SK-N-SH (cell line): ENCODE measurements at regions not wholly inside any gene's neighbourhood (a gene's known extent, or its start where the extent isn't known, plus 50 kb on each side); places are given as distances from the start of the nearest gene placed in this dataset.

ENCODE experiments used
- CTCF ChIA-PET: fragments of 300-600, 350-600 bp; formaldehyde crosslinking; extraction: SDS; loops from one replicate; lab custom pipeline; 2021; lab: Yijun Ruan, JAX
- POLR2A ChIA-PET: fragments of 350-600 bp; sonication (Branson Sonifier 250); formaldehyde crosslinking; extraction: SDS; loops from one replicate; lab custom pipeline; 2020; ENCODE audit warnings: antibody characterized with exemption, inconsistent platforms; lab: Yijun Ruan, JAX
- DNase-seq: peaks from one replicate; pipeline ENCODE4 v3.0.0; 2012
- H2AFZ ChIP-seq: fragments of 200-600 bp; sonication (generic); 2 replicates; pipeline ENCODE4 v1.8.1; 2016; ENCODE audit warnings: antibody characterized with exemption, mild to moderate bottlenecking, low read depth
- H3F3A ChIP-seq: fragments of 200-600 bp; sonication (generic); replicated peaks from 2 replicates; pipeline ENCODE3; 2016; ENCODE audit warnings: antibody characterized with exemption, mild to moderate bottlenecking; ENCODE audit not compliant: insufficient read depth
- H3K27ac ChIP-seq, 2 experiments: fragments of 200-500 bp in 1 of 2; fragments of 200-600 bp in 1 of 2; sonication (Bioruptor generic) in 1 of 2; sonication (generic), shearing (Covaris generic) in 1 of 2; 2 replicates each; pipeline versions ENCODE4 v1.5.1 to v1.6.1; 2014 to 2016; ENCODE audit warnings: low read depth in 2 of 2, inconsistent platforms in 1 of 2, low read length in 1 of 2, mild to moderate bottlenecking in 1 of 2, mixed read lengths in 1 of 2
- H3K27me3 ChIP-seq: fragments of 200-600 bp; sonication (generic), shearing (Covaris generic); 2 replicates; pipeline ENCODE4 v1.6.1; 2016; ENCODE audit warnings: mixed run types; ENCODE audit not compliant: insufficient read depth
- H3K36me3 ChIP-seq, 2 experiments: fragments of 200-500 bp in 1 of 2; fragments of 200-600 bp in 1 of 2; sonication (Bioruptor generic) in 1 of 2; sonication (generic) in 1 of 2; replicated peaks in 1 of 2; 2 replicates each; pipeline versions ENCODE3 to v1.5.1; 2014 to 2016; ENCODE audit warnings: low read length in 1 of 2, mild to moderate bottlenecking in 1 of 2; ENCODE audit not compliant: insufficient read depth in 2 of 2, control insufficient read depth in 1 of 2
- H3K4me1 ChIP-seq, 2 experiments: fragments of 200-500 bp in 1 of 2; fragments of 200-600 bp in 1 of 2; sonication (Bioruptor generic) in 1 of 2; sonication (generic), shearing (Covaris generic) in 1 of 2; 2 replicates each; pipeline versions ENCODE4 v1.5.1 to v1.6.1; 2014 to 2016; ENCODE audit warnings: low read depth in 1 of 2, low read length in 1 of 2, mixed run types in 1 of 2; ENCODE audit not compliant: insufficient read depth in 2 of 2, control insufficient read depth in 1 of 2
- H3K4me2 ChIP-seq: fragments of 200-600 bp; sonication (generic), shearing (Covaris generic); 2 replicates; pipeline ENCODE4 v1.6.1; 2017; ENCODE audit warnings: mixed run types
- H3K4me3 ChIP-seq, 2 experiments: fragments of 200-500 bp in 1 of 2; fragments of 200-600 bp in 1 of 2; sonication (Bioruptor generic) in 1 of 2; sonication (generic), shearing (Covaris generic) in 1 of 2; 2 replicates each; pipeline versions ENCODE4 v1.5.1 to v1.8.1; 2014 to 2016; ENCODE audit warnings: low read depth in 2 of 2, inconsistent platforms in 1 of 2, low read length in 1 of 2, mild to moderate bottlenecking in 1 of 2, mixed read lengths in 1 of 2, moderate library complexity in 1 of 2
- H3K79me2 ChIP-seq: fragments of 200-600 bp; sonication (generic); 2 replicates; pipeline ENCODE4 v1.8.1; 2017; ENCODE audit warnings: mild to moderate bottlenecking; ENCODE audit not compliant: insufficient read depth
- H3K9ac ChIP-seq: fragments of 200-600 bp; sonication (generic); 2 replicates; pipeline ENCODE4 v1.6.1; 2017; ENCODE audit warnings: mixed run types
- H3K9me2 ChIP-seq: fragments of 200-600 bp; sonication (generic); 2 replicates; pipeline ENCODE4 v1.6.1; 2017; ENCODE audit warnings: mixed run types
- H3K9me3 ChIP-seq: fragments of 200-600 bp; sonication (generic); 2 replicates; pipeline ENCODE4 v1.6.1; 2017; ENCODE audit warnings: mixed run types, mild to moderate bottlenecking, moderate library complexity
- H4K20me1 ChIP-seq: fragments of 200-600 bp; sonication (generic); 2 replicates; pipeline ENCODE4 v1.6.1; 2017; ENCODE audit warnings: mild to moderate bottlenecking, mixed run types; ENCODE audit not compliant: insufficient read depth
- CHD2 ChIP-seq: fragments of 150-350 bp; IDR thresholded peaks from 2 replicates; pipeline ENCODE4 v1.6.1; 2018; ENCODE audit warnings: low read length; ENCODE audit not compliant: partially characterized antibody
- EP300 ChIP-seq, 2 experiments: IDR thresholded peaks; 2 replicates each; pipeline versions ENCODE4 v1.4.0 to v1.6.1; 2012; ENCODE audit warnings: borderline replicate concordance in 1 of 2, low read depth in 1 of 2, low read length in 1 of 2
- FOSL2 ChIP-seq: IDR thresholded peaks from 2 replicates; pipeline ENCODE4 v1.4.0; 2012; ENCODE audit warnings: low read depth, mild to moderate bottlenecking, moderate library complexity, borderline replicate concordance
- FOXJ3 ChIP-seq: sonication (generic); formaldehyde crosslinking; IDR thresholded peaks from 2 replicates; pipeline ENCODE4 v1.5.1; 2020; ENCODE audit warnings: mild to moderate bottlenecking, missing genetic modification reagents
- FOXM1 ChIP-seq: IDR thresholded peaks from 2 replicates; pipeline ENCODE4 v1.4.0; 2012; ENCODE audit warnings: low read depth, mild to moderate bottlenecking
- GABPA ChIP-seq: IDR thresholded peaks from 2 replicates; pipeline ENCODE4 v1.4.0; 2012; ENCODE audit warnings: low read depth, mild to moderate bottlenecking
- GATA2 ChIP-seq: sonication (generic); formaldehyde crosslinking; IDR thresholded peaks from 2 replicates; pipeline ENCODE4 v1.5.0; 2020; ENCODE audit warnings: mild to moderate bottlenecking, missing genetic modification reagents
- MAX ChIP-seq: IDR thresholded peaks from 2 replicates; pipeline ENCODE4 v1.4.0; 2012; ENCODE audit warnings: low read depth
- MEF2A ChIP-seq: IDR thresholded peaks from 2 replicates; pipeline ENCODE4 v1.4.0; 2012; ENCODE audit warnings: low read depth, borderline replicate concordance
- NRF1 ChIP-seq: IDR thresholded peaks from 2 replicates; pipeline ENCODE4 v1.6.1; 2012; ENCODE audit warnings: low read depth, mild to moderate bottlenecking, low read length
- POLR2AphosphoS5 ChIP-seq: IDR thresholded peaks from 2 replicates; pipeline ENCODE4 v1.6.1; 2012; ENCODE audit warnings: low read depth, low read length
- RAD21 ChIP-seq: IDR thresholded peaks from 2 replicates; pipeline ENCODE4 v1.6.1; 2012; ENCODE audit warnings: mild to moderate bottlenecking, low read length
- RCOR1 ChIP-seq: fragments of 150-350 bp; IDR thresholded peaks from 2 replicates; pipeline ENCODE4 v1.6.1; 2017; ENCODE audit warnings: antibody characterized with exemption, low read length
- REST ChIP-seq: IDR thresholded peaks from 2 replicates; pipeline ENCODE4 v1.6.1; 2012; ENCODE audit warnings: mild to moderate bottlenecking, low read depth, low read length, moderate library complexity
- RXRA ChIP-seq: IDR thresholded peaks from 2 replicates; pipeline ENCODE4 v1.4.0; 2012; ENCODE audit warnings: low read depth, mild to moderate bottlenecking, borderline replicate concordance
- SMC3 ChIP-seq: IDR thresholded peaks from 2 replicates; pipeline ENCODE4 v1.6.1; 2012; ENCODE audit warnings: low read depth, low read length, improper control_type of control experiment
- TAF1 ChIP-seq: IDR thresholded peaks from 2 replicates; pipeline ENCODE4 v1.6.1; 2012; ENCODE audit warnings: low read depth, mild to moderate bottlenecking, low read length, moderate library complexity, borderline replicate concordance
- USF1 ChIP-seq: IDR thresholded peaks from 2 replicates; pipeline ENCODE4 v1.4.0; 2012; ENCODE audit warnings: low read depth, borderline replicate concordance
- USF2 ChIP-seq: fragments of 150-350 bp; IDR thresholded peaks from 2 replicates; pipeline ENCODE4 v1.6.1; 2017; ENCODE audit warnings: antibody characterized with exemption, low read length, low read depth, borderline replicate concordance
- WGBS: methylation state at CpG from one replicate; pipeline ENCODE4 v1.1.6; 2017; ENCODE audit warnings: low lambda C conversion rate; 5-methylcytosine and 5-hydroxymethylcytosine counted together

- H3K4me3 ChIP-seq, result no peak overlapping the region
- H2AFZ ChIP-seq, result no peak overlapping the region
- no peaks in the 10 kb centered on the region for H3K79me2 ChIP-seq
- H3F3A ChIP-seq, result no peaks in the 10 kb centered on the region
- H4K20me1 ChIP-seq, result no peaks in the 10 kb centered on the region
- no peaks in the 10 kb centered on the region for H3K9me3 ChIP-seq
- no peak overlapping the region for H3K4me2 ChIP-seq
- H3K4me1 ChIP-seq, result no peaks in the 10 kb centered on the region
- H3K9ac ChIP-seq, result no peak overlapping the region
- no peaks in the 10 kb centered on the region for H3K9me2 ChIP-seq
- TF ChIP-seq USF1 (no peak), USF2 (no peak), GATA2 (no peak), REST (no peak), FOXM1 (no peak), NRF1 (no peak), RCOR1 (no peak), RXRA (no peak), CHD2 (no peak), MAX (no peak), GABPA (no peak), FOXJ3 (CRISPR knock-in tag) (no peak)
- H3K27me3 ChIP-seq, result peaks cover 7% of the 10 kb centered on the region; the same call in 1 of the 2 replicates
- WGBS, result 13% methylated on average over 8 of the region's 13 CpGs
- no peak overlapping the region for H3K27ac ChIP-seq
- CTCF ChIA-PET, result no interaction called here
- peak; percentile 13 for DNase-seq
- POLR2A ChIA-PET, result no interaction called here
- no peaks in the 10 kb centered on the region for H3K36me3 ChIP-seq
Measured at GRCh38 chr10:45179691-45180090, 135.7 kb downstream of the OR13A1 start.

DNA sequence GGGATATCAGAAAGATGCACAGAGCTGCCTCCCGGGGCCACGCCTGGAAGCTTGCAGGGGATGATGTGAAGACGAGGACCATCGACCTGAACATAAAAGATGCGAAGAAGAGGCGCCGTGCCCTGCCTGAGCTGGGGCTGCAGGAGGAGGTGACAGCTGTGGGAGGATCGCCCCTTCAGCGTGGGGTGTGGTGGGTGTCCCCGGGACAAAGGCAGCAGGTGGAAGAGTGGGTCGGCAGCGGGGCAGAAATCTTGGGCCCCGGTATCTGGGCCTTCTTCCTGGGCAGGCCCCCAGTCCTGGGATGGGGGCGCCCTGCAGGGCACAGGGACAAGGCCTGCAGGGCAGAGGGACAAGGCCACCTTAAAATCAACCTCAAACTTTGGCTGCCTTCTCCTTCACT, 134.9 kb downstream of the OR13A1 start:
- no peak overlapping the region for H3K27ac ChIP-seq
- no peaks in the 10 kb centered on the region for H3K79me2 ChIP-seq
- no peak for TF ChIP-seq MEF2A
- no peak for TF ChIP-seq CHD2
- no peak for TF ChIP-seq FOXJ3 (CRISPR knock-in tag)
- TF ChIP-seq FOSL2, result no peak
- TF ChIP-seq RAD21, result no peak
- no peak for TF ChIP-seq NRF1
- TF ChIP-seq EP300 (IDR thresholded peaks at IDR 0.05; ENCODE audit: borderline replicate concordance in 1 of 2, low read depth in 1 of 2, low read length in 1 of 2), result no peak
- TF ChIP-seq POLR2AphosphoS5, result no peak
- TF ChIP-seq REST, result no peak
- TF ChIP-seq SMC3, result no peak
- no peak for TF ChIP-seq TAF1
- H2AFZ ChIP-seq, result no peak overlapping the region
- CTCF ChIA-PET, result no interaction called here
- no peaks in the 10 kb centered on the region for H4K20me1 ChIP-seq
- H3K9me3 ChIP-seq, result no peaks in the 10 kb centered on the region
- peaks cover 7% of the 10 kb centered on the region; the same call in 1 of the 2 replicates for H3K27me3 ChIP-seq
- POLR2A ChIA-PET, result no interaction called here
- DNase-seq, result peak; percentile 5
- H3K4me3 ChIP-seq, result no peak overlapping the region
- H3K4me1 ChIP-seq, result no peaks in the 10 kb centered on the region
- H3K9ac ChIP-seq, result no peak overlapping the region
- H3F3A ChIP-seq, result no peaks in the 10 kb centered on the region
- 23% methylated on average over 7 of the region's 14 CpGs for WGBS
- no peaks in the 10 kb centered on the region for H3K36me3 ChIP-seq
- no peak overlapping the region for H3K4me2 ChIP-seq
- no peaks in the 10 kb centered on the region for H3K9me2 ChIP-seq
